Stimulated activated CD4-positive, alpha-beta T cell treated with anti-CD3 and anti-CD28 coated beads, TNF-alpha, amount 100 ng/mL, for 1 hour (primary cell): ENCODE measurements at regions not wholly inside any gene's neighbourhood (a gene's known extent, or its start where the extent isn't known, plus 50 kb on each side); places are given as distances from the start of the nearest gene placed in this dataset.
"Not testable (repeated sequence)": the region's sequence is repeated elsewhere in the genome, so short reads cannot be mapped to it uniquely, and the experiment has no call there.

Experiments used
- DNase-seq, 3 donors: peaks; one replicate each; pipeline ENCODE4 v3.0.0-alpha.2; 2020; ENCODE audit warnings: low read depth in 3 of 3, low spot score in 1 of 3

- DNase-seq = not testable (repeated sequence)
Measured at GRCh38 chr5:62243046-62243445, 63.0 kb upstream of the KIF2A start.

- DNase-seq = not testable (repeated sequence)
Measured at GRCh38 chr5:62248192-62248591, 57.8 kb upstream of the KIF2A start.

- not testable (repeated sequence) for DNase-seq
Measured at GRCh38 chr5:62250085-62250484, 55.9 kb upstream of the KIF2A start.

GRCh38 chr5:62250919-62251318 is 55.1 kb upstream of the KIF2A start:
- not testable (repeated sequence) for DNase-seq

GRCh38 chr5:62252519-62252918 is 53.5 kb upstream of the KIF2A start:
- not testable (repeated sequence) for DNase-seq

- DNase-seq = not testable (repeated sequence)
Measured at GRCh38 chr5:62255551-62255950, 50.5 kb upstream of the KIF2A start.

GRCh38 chr5:62256161-62257019 is 49.6 kb upstream of the KIF2A start:
- no peak for DNase-seq
